ENCODE measurements at regions not wholly inside any gene's neighbourhood (a gene's known extent, or its start where the extent isn't known, plus 50 kb on each side); places are given as distances from the start of the nearest gene placed in this dataset.

DNA sequence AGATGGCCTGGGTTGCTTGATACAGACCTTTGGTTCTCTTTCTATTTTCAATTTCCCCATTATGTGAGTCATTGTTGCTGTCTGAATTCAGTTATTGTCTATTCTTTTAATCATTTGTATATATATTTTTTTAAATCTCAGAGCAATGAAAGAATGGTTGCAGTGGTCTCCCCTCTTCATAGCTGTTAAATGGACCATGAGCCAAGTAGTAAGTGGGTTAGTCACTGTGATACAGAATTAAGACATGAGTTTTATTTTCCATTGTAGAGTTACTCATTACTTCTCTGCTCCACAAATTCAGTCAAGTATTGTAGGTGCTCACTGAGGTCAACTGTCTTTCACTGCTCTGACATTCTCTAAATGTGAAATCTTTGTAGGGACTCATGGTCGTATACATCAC, 174.6 kb upstream of the GRAMD2B start (continued):
- no peak for TF ChIP-seq ZNF281 (CRISPR knock-in tag; IDR thresholded peaks at IDR 0.05; ENCODE audit: borderline replicate concordance)
- TF ChIP-seq TERF1 (CRISPR knock-in tag; IDR thresholded peaks at IDR 0.05) = no peak

DNA sequence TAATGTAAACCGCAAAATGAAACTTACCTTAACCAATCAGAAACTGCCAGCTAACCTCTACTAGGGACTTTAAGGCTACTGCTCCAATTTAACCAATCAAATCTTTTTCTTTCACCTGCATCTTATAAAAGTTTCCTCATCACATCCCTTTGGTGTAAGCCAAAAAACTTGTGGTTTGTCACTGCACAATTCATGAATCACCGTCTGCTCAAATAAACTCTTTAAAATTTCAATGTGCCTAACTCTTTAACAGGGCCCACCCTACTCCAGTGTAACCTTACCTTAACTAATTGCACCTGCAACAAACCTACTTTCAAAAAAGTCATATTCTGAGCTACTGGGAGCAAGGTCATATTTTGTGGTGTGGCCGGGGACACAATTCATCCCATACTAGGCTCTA, 172.2 kb upstream of the GRAMD2B start:
- no peak overlapping the region for H3K9ac ChIP-seq (ENCODE audit: insufficient read depth, low read depth, low read length)
- no TSS peak for BruUV-seq (replicated peaks)
- H3K27ac ChIP-seq (ENCODE audit: extremely low read length, insufficient read depth, low read length) = no peak overlapping the region
- no peaks in the 10 kb centered on the region for H4K20me1 ChIP-seq (ENCODE audit: insufficient read depth, low read length)
- no peak overlapping the region for H2AFZ ChIP-seq (ENCODE audit: low read length)
- no peak for ATAC-seq
- H3K4me1 ChIP-seq (ENCODE audit: insufficient read depth, low read length) = no peaks in the 10 kb centered on the region
- in situ Hi-C loops (cut with HindIII; ENCODE audit: extremely low pct_ligation_motif_present, low pct_unique_long_range_greater_than_20kb) = no loop called here
- WGBS (ENCODE audit: low lambda C conversion rate) = 66% methylated on average over 3 of the region's 3 CpGs
- H3K79me2 ChIP-seq (ENCODE audit: insufficient read depth, low read length) = no peaks in the 10 kb centered on the region
- no peak overlapping the region for H3K4me3 ChIP-seq (replicated peaks in 1 of 3; ENCODE audit: insufficient read depth in 1 of 3, low read depth in 2 of 3, low read length in 3 of 3)
- H3K4me2 ChIP-seq (ENCODE audit: low read depth, low read length) = no peak overlapping the region
- no peaks in the 10 kb centered on the region for H3K36me3 ChIP-seq (replicated peaks in 1 of 2; ENCODE audit: control insufficient read depth in 1 of 2, insufficient read depth in 2 of 2, low read length in 2 of 2)
- FAIRE-seq = no peak
- no peaks in the 10 kb centered on the region for H3K27me3 ChIP-seq (ENCODE audit: control insufficient read depth in 1 of 2, insufficient read depth in 2 of 2, low read length in 2 of 2)
- DNase-seq (ENCODE audit: low spot score) = no peak
- TF ChIP-seq AKAP8 (CRISPR knock-in tag; IDR thresholded peaks at IDR 0.05) = no peak
- no peak for TF ChIP-seq ZNF709 (CRISPR knock-in tag; IDR thresholded peaks at IDR 0.05)
- no peak for TF ChIP-seq ZNF354B (CRISPR knock-in tag; IDR thresholded peaks at IDR 0.05)
- no peak for TF ChIP-seq LCORL (IDR thresholded peaks at IDR 0.05)
- TF ChIP-seq LCORL (CRISPR knock-in tag; IDR thresholded peaks at IDR 0.05) = no peak
- TF ChIP-seq PCBP1 (IDR thresholded peaks at IDR 0.05; ENCODE audit: borderline replicate concordance, low read depth, low read length) = no peak
- no peak for TF ChIP-seq EP300 (IDR thresholded peaks at IDR 0.05; ENCODE audit: low read depth in 2 of 2, low read length in 2 of 2)
- TF ChIP-seq EP300 (CRISPR knock-in tag; IDR thresholded peaks at IDR 0.05; ENCODE audit: borderline replicate concordance) = no peak
- TF ChIP-seq NFATC3 (CRISPR knock-in tag; IDR thresholded peaks at IDR 0.05) = no peak
- no peak for TF ChIP-seq TRIM24 (CRISPR knock-in tag; IDR thresholded peaks at IDR 0.05)
- no peak for TF ChIP-seq ARNTL (CRISPR knock-in tag; IDR thresholded peaks at IDR 0.05)
- TF ChIP-seq ZNF33A (CRISPR knock-in tag; IDR thresholded peaks at IDR 0.05; ENCODE audit: borderline replicate concordance) = no peak
- TF ChIP-seq ESRRA (CRISPR knock-in tag; IDR thresholded peaks at IDR 0.05; ENCODE audit: low read depth) = no peak
- intact Hi-C loops (cut with micrococcal nuclease; ENCODE audit: unreplicated experiment) = no loop called here
- ChIA-PET POLR2A (no interaction called here), CTCF (ENCODE audit: low intra/inter-chr PET ratio, low total read pairs) (no interaction called here)
- no peaks in the 10 kb centered on the region for H3K9me3 ChIP-seq (ENCODE audit: low read length)

All from HepG2 (cell line).